ES-I3 (cell line): ENCODE measurements at regions not wholly inside any gene's neighbourhood (a gene's known extent, or its start where the extent isn't known, plus 50 kb on each side); places are given as distances from the start of the nearest gene placed in this dataset.
A peak's percentile ranks its signal among the peaks of the same experiment; 100 is the strongest.
"Not testable (repeated sequence)": the region's sequence is repeated elsewhere in the genome, so short reads cannot be mapped to it uniquely, and the experiment has no call there.

Source experiments
- H3K36me3 ChIP-seq: 2 replicates; pipeline ENCODE4 v1.6.1; 2013; ENCODE audit warnings: mild to moderate bottlenecking, low read length, control low read depth, moderate library complexity; ENCODE audit not compliant: insufficient read depth
- H3K4me1 ChIP-seq: 2 replicates; pipeline ENCODE4 v1.6.1; 2013; ENCODE audit warnings: mild to moderate bottlenecking, control low read depth, low read length; ENCODE audit not compliant: insufficient read depth
- H3K9ac ChIP-seq: 2 replicates; pipeline ENCODE4 v1.6.1; 2013; ENCODE audit warnings: low read depth, mild to moderate bottlenecking, low read length, moderate library complexity
- H3K9me3 ChIP-seq: 2 replicates; pipeline ENCODE4 v1.6.1; 2013; ENCODE audit warnings: mild to moderate bottlenecking, low read length, moderate library complexity; ENCODE audit not compliant: control insufficient read depth, insufficient read depth

GRCh38 chr15:92733934-92734521 is 78.5 kb upstream of the FAM174B start:
- H3K9me3 ChIP-seq = no peaks in the 10 kb centered on the region
- no peaks in the 10 kb centered on the region for H3K36me3 ChIP-seq
- H3K9ac ChIP-seq = peak overlapping the region; percentile 66
- no peaks in the 10 kb centered on the region for H3K4me1 ChIP-seq

- not testable (repeated sequence) for H3K9me3 ChIP-seq, H3K36me3 ChIP-seq, H3K9ac ChIP-seq
- peaks cover 17% of the 10 kb centered on the region for H3K4me1 ChIP-seq
Measured at GRCh38 chr15:92739246-92739645, 83.7 kb upstream of the FAM174B start.

- no peak overlapping the region for H3K9ac ChIP-seq
- H3K4me1 ChIP-seq = peaks cover 17% of the 10 kb centered on the region
- no peaks in the 10 kb centered on the region for H3K9me3 ChIP-seq
- H3K36me3 ChIP-seq = no peaks in the 10 kb centered on the region
Measured at GRCh38 chr15:92745845-92746271, 90.3 kb upstream of the FAM174B start.

- Histone ChIP-seq H3K9ac (no peak overlapping the region), H3K9me3 (no peaks in the 10 kb centered on the region), H3K4me1 (peaks cover 15% of the 10 kb centered on the region), H3K36me3 (no peaks in the 10 kb centered on the region)
Measured at GRCh38 chr15:92747047-92747446, 91.5 kb upstream of the FAM174B start.

GRCh38 chr15:92749216-92749615 is 93.6 kb upstream of the FAM174B start:
- Histone ChIP-seq H3K4me1 (no peaks in the 10 kb centered on the region), H3K36me3 (no peaks in the 10 kb centered on the region), H3K9me3 (no peaks in the 10 kb centered on the region), H3K9ac (no peak overlapping the region)

- Histone ChIP-seq H3K4me1 (no peaks in the 10 kb centered on the region), H3K36me3 (no peaks in the 10 kb centered on the region), H3K9ac (no peak overlapping the region), H3K9me3 (no peaks in the 10 kb centered on the region)
Measured at GRCh38 chr15:92749946-92750345, 94.4 kb upstream of the FAM174B start.

GRCh38 chr15:92751528-92751927 is 96.0 kb upstream of the FAM174B start:
- H3K36me3 ChIP-seq = no peaks in the 10 kb centered on the region
- no peak overlapping the region for H3K9ac ChIP-seq
- no peaks in the 10 kb centered on the region for H3K4me1 ChIP-seq
- H3K9me3 ChIP-seq = no peaks in the 10 kb centered on the region

GRCh38 chr15:92753591-92753990 is 98.0 kb upstream of the FAM174B start:
- Histone ChIP-seq H3K4me1 (no peaks in the 10 kb centered on the region), H3K9me3 (no peaks in the 10 kb centered on the region), H3K9ac (no peak overlapping the region), H3K36me3 (no peaks in the 10 kb centered on the region)

GRCh38 chr15:92763459-92763858 is 107.9 kb upstream of the FAM174B start:
- no peaks in the 10 kb centered on the region for H3K9me3 ChIP-seq
- H3K9ac ChIP-seq = no peak overlapping the region
- H3K4me1 ChIP-seq = no peaks in the 10 kb centered on the region
- no peaks in the 10 kb centered on the region for H3K36me3 ChIP-seq

- H3K9ac ChIP-seq, H3K4me1 ChIP-seq, H3K36me3 ChIP-seq, H3K9me3 ChIP-seq: not testable (repeated sequence)
Measured at GRCh38 chr15:92768131-92768530, 112.6 kb upstream of the FAM174B start.

GRCh38 chr15:92770641-92771040 is 115.1 kb upstream of the FAM174B start:
- 0 out of 2 replicates have a peak, but pooled peaks cover 4% of the 10 kb centered on the region for H3K9me3 ChIP-seq

GRCh38 chr15:92772061-92772460 is 116.5 kb upstream of the FAM174B start:
- Histone ChIP-seq H3K9ac (no peak overlapping the region), H3K9me3 (0 out of 2 replicates have a peak, but pooled peaks cover 4% of the 10 kb centered on the region), H3K4me1 (no peaks in the 10 kb centered on the region), H3K36me3 (no peaks in the 10 kb centered on the region)

More at GRCh38 chr15:92770641-92771040, 115.1 kb upstream of the FAM174B start:
- Histone ChIP-seq H3K9ac (no peak overlapping the region), H3K36me3 (no peaks in the 10 kb centered on the region), H3K4me1 (no peaks in the 10 kb centered on the region)

GRCh38 chr15:92772626-92773244 is 117.2 kb upstream of the FAM174B start:
- Histone ChIP-seq H3K9ac (no peak overlapping the region), H3K4me1 (no peaks in the 10 kb centered on the region), H3K9me3 (0 out of 2 replicates have a peak, but pooled peaks cover 4% of the 10 kb centered on the region), H3K36me3 (no peaks in the 10 kb centered on the region)

- Histone ChIP-seq H3K9ac (no peak overlapping the region), H3K4me1 (no peaks in the 10 kb centered on the region), H3K9me3 (0 out of 2 replicates have a peak, but pooled peaks cover 4% of the 10 kb centered on the region), H3K36me3 (no peaks in the 10 kb centered on the region)
Measured at GRCh38 chr15:92773340-92773739, 117.8 kb upstream of the FAM174B start.

GRCh38 chr15:92779874-92780273 is 120.2 kb upstream of the CHD2 start:
- H3K36me3 ChIP-seq = no peaks in the 10 kb centered on the region
- H3K9ac ChIP-seq = no peak overlapping the region
- H3K9me3 ChIP-seq = no peaks in the 10 kb centered on the region; the same call in 1 of the 2 replicates
- H3K4me1 ChIP-seq = no peaks in the 10 kb centered on the region
